ENCODE measurements at regions not wholly inside any gene's neighbourhood (a gene's known extent, or its start where the extent isn't known, plus 50 kb on each side); places are given as distances from the start of the nearest gene placed in this dataset.

DNA sequence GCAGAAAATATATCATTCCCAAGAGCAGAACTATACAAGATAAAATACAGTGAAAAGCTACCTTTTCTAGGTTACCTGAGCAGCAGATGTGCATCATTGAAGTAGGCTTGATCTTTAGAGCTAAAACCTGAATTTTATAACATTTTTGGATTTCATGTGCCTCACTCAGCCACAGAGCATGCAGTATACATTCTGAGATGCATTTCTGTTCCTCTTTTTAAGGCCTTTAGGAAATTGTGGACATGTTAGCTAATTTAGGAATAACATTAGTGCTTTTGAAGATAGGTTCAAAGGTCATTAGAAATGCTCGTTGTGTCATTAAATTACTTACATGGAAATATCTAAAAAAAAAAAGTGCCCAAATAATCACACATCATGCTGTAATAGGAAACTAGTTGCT, 230.6 kb upstream of the PDGFD start:
- no peak for DNase-seq (ENCODE audit: low read depth, low spot score)

GRCh38 chr11:104390651-104391050, 226.7 kb upstream of the PDGFD start:
- DNase-seq (ENCODE audit: low read depth, low spot score) = no peak
- H3K27ac ChIP-seq = no peak overlapping the region

More for the DNA sequence above, 230.6 kb upstream of the PDGFD start:
- H3K27ac ChIP-seq = no peak overlapping the region

- DNase-seq (ENCODE audit: low read depth, low spot score) = no peak
- H3K27ac ChIP-seq = no peak overlapping the region
Observed at GRCh38 chr11:104385884-104386283, 221.9 kb upstream of the PDGFD start.

- DNase-seq (ENCODE audit: low read depth, low spot score) = no peak
- no peak overlapping the region for H3K27ac ChIP-seq
Observed at GRCh38 chr11:104380358-104380757, 216.4 kb upstream of the PDGFD start.

DNA sequence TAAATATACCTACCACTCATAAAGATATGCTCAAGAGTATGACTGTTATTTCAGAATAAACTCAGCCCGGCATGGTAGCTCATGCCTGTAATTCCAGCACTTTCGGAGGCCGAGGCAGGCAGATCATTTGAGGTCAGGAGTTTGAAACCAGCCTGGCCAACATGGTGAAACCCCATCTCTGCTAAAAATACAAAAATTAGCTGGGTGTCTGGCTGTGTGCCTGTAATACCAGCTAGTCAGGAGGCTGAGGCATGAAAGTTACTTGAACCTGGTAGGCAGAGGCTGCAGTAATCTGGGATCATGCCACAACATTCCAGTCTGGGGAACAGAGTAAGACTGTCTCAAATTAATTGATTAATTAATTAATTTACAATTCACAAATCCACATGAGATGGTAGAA, 208.2 kb upstream of the PDGFD start:
- DNase-seq (ENCODE audit: low read depth, low spot score) = no peak
- H3K27ac ChIP-seq = no peak overlapping the region

- DNase-seq (ENCODE audit: low read depth, low spot score) = no peak
- no peak overlapping the region for H3K27ac ChIP-seq
Observed at GRCh38 chr11:104370478-104370877, 206.5 kb upstream of the PDGFD start.

- DNase-seq (ENCODE audit: low read depth, low spot score) = no peak
- H3K27ac ChIP-seq = no peak overlapping the region
Observed at GRCh38 chr11:104369761-104370160, 205.8 kb upstream of the PDGFD start.

DNA sequence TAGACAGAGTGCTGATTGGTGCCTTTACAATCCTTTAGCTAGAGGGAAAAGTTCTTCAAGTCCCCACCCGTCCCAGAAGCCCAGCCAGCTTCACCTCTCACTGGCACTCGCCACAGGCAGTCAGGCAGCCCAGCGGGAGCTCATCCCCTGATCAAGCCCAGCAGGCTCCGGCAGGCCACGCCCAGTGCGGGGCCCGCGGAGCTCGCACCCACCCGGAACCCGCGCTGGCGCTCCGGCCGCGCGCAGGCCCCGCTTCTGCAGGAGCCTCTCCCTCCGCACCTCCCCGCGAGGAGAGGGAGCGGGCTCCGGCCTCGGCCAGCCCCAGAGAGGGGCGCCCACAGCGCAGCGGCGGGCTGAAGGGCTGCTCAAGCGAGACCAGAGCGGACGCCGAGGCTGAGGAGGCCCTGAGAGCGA, 202.4 kb upstream of the PDGFD start:
- DNase-seq (ENCODE audit: low read depth, low spot score) = no peak
- H3K27ac ChIP-seq = no peak overlapping the region

GRCh38 chr11:104365676-104366075, 201.7 kb upstream of the PDGFD start:
- no peak overlapping the region for H3K27ac ChIP-seq
- no peak for DNase-seq (ENCODE audit: low read depth, low spot score)

GRCh38 chr11:104361975-104362374, 198.0 kb upstream of the PDGFD start:
- DNase-seq (ENCODE audit: low read depth, low spot score) = no peak
- H3K27ac ChIP-seq = no peak overlapping the region

DNA sequence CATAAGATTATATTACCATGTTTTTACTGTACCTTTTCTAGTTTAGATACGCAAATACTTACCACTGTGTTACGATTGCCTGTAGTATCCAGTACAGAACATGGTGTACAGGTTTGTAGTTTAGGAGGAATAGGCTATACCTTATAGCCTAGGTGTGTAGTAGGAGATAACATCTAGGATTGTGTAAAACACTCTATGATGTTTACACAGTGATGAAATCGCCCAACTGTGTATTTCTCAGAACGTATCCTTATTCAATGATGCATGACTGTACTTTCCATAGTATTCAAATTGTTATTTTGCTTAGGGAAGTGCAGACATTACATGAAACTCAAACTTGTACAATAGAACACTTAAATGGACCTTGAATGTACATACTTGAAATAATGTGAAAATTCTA, 188.1 kb upstream of the PDGFD start:
- H3K27ac ChIP-seq = no peak overlapping the region
- peak; percentile 53 for DNase-seq (ENCODE audit: low read depth, low spot score)

DNA sequence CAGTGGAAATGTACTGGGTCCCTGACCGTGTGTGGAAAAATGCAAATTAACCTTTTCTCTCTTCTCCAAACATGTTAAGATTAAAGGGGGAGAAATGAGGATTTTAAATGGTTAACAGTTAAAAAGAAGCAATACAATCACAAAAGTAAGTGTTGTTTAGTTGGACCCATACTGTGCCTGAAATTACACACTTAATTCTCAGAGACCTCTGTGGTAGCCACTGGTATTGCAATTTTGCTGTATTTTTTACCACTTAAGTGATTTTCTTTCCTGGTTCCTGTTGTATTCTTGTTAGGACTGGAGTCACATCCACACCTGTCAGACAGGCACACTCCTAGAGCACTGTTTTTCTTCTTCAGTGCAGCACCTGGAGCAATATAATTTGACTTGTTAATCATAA, 179.6 kb upstream of the PDGFD start:
- H3K27ac ChIP-seq = no peak overlapping the region
- DNase-seq (ENCODE audit: low read depth, low spot score) = no peak

DNA sequence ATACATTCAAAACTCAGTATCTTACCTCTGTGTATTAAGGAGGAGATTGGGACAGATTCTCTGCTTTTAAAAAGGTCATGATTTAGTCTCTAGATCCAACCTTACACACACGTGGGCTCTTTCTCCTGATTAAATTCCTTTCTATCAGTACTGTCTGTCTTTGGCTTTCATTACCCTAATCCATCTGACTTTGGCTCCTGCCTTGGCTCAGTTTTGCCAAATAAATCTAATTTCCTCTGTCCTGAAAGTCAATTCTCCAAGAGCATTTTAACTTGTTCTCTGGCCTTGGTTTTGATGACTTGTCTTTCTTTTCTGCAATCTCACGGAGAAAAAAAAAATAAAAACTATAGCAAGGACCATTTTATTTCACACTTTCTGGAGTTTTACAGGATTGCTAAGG, 176.6 kb upstream of the PDGFD start:
- no peak overlapping the region for H3K27ac ChIP-seq
- DNase-seq (ENCODE audit: low read depth, low spot score) = no peak

- H3K27ac ChIP-seq = no peak overlapping the region
- DNase-seq (ENCODE audit: low read depth, low spot score) = no peak
Observed at GRCh38 chr11:104339380-104339831, 175.5 kb upstream of the PDGFD start.

DNA sequence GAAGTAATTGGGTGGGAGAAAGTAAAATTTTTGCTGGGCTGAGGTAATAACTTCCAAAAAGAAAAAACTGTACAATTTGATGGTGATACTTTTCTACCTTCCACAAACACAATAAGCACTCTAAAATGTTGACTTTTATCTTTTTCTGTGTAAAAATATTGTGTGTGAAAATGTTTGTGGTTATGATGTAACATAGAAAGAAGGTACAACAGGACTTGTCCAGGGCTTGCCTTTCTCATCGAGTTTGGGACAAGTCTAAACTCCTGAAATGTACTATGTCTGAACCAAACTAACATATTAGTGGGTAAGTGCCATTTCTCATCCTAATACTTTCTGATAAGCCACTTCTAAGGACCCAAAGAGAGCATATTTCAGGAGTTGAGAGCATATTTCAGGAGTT, 174.2 kb upstream of the PDGFD start:
- no peak for DNase-seq (ENCODE audit: low read depth, low spot score)
- peak overlapping the region; percentile 69 for H3K27ac ChIP-seq

DNA sequence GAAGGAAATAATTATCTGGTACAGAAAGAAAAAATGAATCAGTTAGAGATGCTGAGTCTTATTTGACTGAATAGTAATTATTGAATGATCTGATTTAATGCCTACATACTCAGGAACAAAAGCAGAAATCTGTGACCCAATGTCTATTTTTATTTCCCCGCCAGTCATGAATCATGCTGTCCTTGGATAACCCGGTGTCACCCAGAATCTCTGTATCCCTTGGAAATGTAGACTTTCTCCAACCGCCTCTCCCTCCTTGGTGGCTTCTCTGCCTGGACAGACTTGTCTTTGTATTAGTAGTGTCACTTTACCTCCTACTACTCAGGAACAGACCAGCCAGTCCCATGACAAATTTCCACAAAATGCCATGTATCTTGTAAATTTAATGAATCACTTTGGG, 173.3 kb upstream of the PDGFD start:
- no peak for DNase-seq (ENCODE audit: low read depth, low spot score)
- peak overlapping the region; percentile 69 for H3K27ac ChIP-seq

DNA sequence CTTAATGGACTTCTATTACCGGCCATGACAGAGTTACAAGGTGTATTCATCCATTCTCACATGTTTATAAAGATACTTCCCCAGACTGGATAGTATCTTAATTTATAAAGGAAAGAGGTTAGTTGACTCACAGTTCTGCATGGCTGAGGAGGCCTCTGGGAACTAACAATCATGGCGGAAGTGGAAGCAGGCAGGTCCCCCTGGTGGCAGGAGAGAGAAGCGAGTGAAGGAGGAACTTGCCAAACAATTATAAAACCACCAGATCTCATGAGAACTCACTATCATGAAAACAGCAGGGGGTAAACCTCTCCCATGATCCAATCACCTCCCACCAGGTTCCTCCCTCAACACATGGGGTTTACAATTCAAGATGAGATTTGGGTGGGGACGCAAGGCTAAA, 170.0 kb upstream of the PDGFD start:
- no peak for DNase-seq (ENCODE audit: low read depth, low spot score)
- no peak overlapping the region for H3K27ac ChIP-seq

DNA sequence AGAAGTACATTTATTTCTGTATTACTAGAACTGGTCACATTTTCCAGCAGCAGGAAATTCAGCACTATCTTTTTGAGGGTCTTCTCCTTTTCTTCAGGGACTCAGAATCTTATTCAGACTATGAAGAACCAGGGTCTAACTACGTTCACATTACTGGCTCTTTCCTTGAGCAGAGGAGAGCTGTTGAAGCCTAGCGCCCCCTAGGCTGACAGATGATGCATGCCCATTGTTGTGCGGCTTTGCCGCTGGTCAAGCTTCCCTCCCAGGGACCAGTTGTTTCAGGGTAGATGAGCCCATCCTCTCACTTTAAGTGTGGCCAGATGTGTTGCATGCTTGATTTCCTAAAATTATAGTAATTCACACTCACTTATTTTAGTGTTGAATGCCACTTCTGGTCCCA, 168.2 kb upstream of the PDGFD start:
- no peak overlapping the region for H3K27ac ChIP-seq
- DNase-seq (ENCODE audit: low read depth, low spot score) = no peak

DNA sequence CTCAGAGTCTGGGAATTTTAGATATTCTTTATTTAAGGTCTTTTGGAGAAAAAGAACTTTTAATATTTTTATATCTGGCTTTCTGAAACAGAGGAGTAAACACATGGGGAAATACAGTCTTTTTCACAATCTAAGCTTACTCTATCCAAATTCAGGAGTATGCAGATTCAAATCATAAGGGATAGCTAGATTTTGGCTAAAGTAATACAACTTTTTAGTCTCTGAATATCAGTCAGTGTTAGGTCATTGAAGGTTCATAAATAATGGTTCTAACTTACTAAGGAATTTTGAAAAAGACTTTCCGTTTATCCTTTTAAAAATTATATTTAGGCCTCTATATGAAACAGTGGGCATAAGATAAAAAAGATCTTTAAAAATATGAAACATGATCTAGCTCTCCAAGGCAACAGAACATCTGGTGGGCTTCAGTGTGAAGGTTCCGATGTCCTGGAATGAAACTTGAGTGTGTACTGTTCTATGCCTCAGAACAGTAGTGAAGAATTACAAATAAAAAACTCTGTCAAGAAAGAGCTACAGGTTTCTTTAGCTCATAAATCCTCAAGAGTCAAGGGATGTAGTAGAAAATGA, 165.2 kb upstream of the PDGFD start:
- no peak for DNase-seq (ENCODE audit: low read depth, low spot score)
- no peak overlapping the region for H3K27ac ChIP-seq

- no peak overlapping the region for H3K27ac ChIP-seq
- no peak for DNase-seq (ENCODE audit: low read depth, low spot score)
Observed at GRCh38 chr11:104328512-104328907, 164.6 kb upstream of the PDGFD start.

- DNase-seq (ENCODE audit: low read depth, low spot score) = no peak
- no peak overlapping the region for H3K27ac ChIP-seq
Observed at GRCh38 chr11:104327861-104328511, 164.0 kb upstream of the PDGFD start.

DNA sequence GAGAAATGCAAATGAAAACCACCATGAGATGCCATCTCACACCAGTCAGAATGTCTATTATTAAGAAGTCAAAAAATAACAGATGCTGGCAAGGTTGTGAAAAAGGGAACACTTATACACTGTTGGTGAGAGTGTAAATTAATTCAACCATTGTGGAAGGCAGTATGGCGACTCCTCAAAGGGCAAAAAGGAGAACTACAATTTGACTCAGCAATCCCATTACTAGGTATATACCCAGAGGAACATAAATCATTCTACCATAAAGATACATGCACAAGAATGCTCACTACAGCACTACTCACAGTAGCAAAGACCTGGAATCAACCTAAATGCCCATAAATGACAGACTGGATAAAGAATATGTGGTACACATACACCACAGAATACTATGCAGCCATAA, 161.1 kb upstream of the PDGFD start:
- H3K27ac ChIP-seq = no peak overlapping the region
- DNase-seq (ENCODE audit: low read depth, low spot score) = no peak

Measured in epithelial cell of prostate (primary cell).